ENCODE measurements at regions not wholly inside any gene's neighbourhood (a gene's known extent, or its start where the extent isn't known, plus 50 kb on each side); places are given as distances from the start of the nearest gene placed in this dataset.

- H3K4me3 ChIP-seq (ENCODE audit: low read depth, low read length) = no peak overlapping the region
- no peak for DNase-seq (ENCODE audit: low read depth)
- no peak for TF ChIP-seq CTCF (IDR thresholded peaks at IDR 0.05; ENCODE audit: low read depth, low read length, missing control alignments)
Observed at GRCh38 chr4:100076753-100077152, 113.5 kb downstream of the DDIT4L start.

- no peak for TF ChIP-seq CTCF (IDR thresholded peaks at IDR 0.05; ENCODE audit: low read depth, low read length, missing control alignments)
- no peak overlapping the region for H3K4me3 ChIP-seq (ENCODE audit: low read depth, low read length)
- DNase-seq (ENCODE audit: low read depth) = no peak
Observed at GRCh38 chr4:100075486-100076270, 114.6 kb downstream of the DDIT4L start.

GRCh38 chr4:100075056-100075455 is 115.2 kb downstream of the DDIT4L start:
- no peak for DNase-seq (ENCODE audit: low read depth)
- no peak for TF ChIP-seq CTCF (IDR thresholded peaks at IDR 0.05; ENCODE audit: low read depth, low read length, missing control alignments)
- H3K4me3 ChIP-seq (ENCODE audit: low read depth, low read length) = no peak overlapping the region

- no peak for DNase-seq (ENCODE audit: low read depth)
- no peak overlapping the region for H3K4me3 ChIP-seq (ENCODE audit: low read depth, low read length)
- no peak for TF ChIP-seq CTCF (IDR thresholded peaks at IDR 0.05; ENCODE audit: low read depth, low read length, missing control alignments)
Observed at GRCh38 chr4:100071506-100071905, 118.8 kb downstream of the DDIT4L start.

GRCh38 chr4:100070868-100071267 is 119.4 kb downstream of the DDIT4L start:
- no peak for TF ChIP-seq CTCF (IDR thresholded peaks at IDR 0.05; ENCODE audit: low read depth, low read length, missing control alignments)

GRCh38 chr4:100069207-100069606 is 119.1 kb upstream of the H2AZ1 start:
- no peak for DNase-seq (ENCODE audit: low read depth)
- TF ChIP-seq CTCF (IDR thresholded peaks at IDR 0.05; ENCODE audit: low read depth, low read length, missing control alignments) = no peak
- no peak overlapping the region for H3K4me3 ChIP-seq (ENCODE audit: low read depth, low read length)

More at GRCh38 chr4:100070868-100071267, 119.4 kb downstream of the DDIT4L start:
- H3K4me3 ChIP-seq (ENCODE audit: low read depth, low read length) = no peak overlapping the region
- no peak for DNase-seq (ENCODE audit: low read depth)

GRCh38 chr4:100067255-100067654 is 117.2 kb upstream of the H2AZ1 start:
- TF ChIP-seq CTCF (IDR thresholded peaks at IDR 0.05; ENCODE audit: low read depth, low read length, missing control alignments) = no peak
- no peak for DNase-seq (ENCODE audit: low read depth)
- no peak overlapping the region for H3K4me3 ChIP-seq (ENCODE audit: low read depth, low read length)

All from GM12864 (cell line).